Suprapubic skin (tissue), 4 donors: ENCODE measurements at regions not wholly inside any gene's neighbourhood (a gene's known extent, or its start where the extent isn't known, plus 50 kb on each side); places are given as distances from the start of the nearest gene placed in this dataset.

Experiments
- POLR2A ChIP-seq, 2 donors: fragments of 450-650 bp; IDR thresholded peaks; one replicate each; pipeline ENCODE4 v1.6.1; 2017; ENCODE audit warnings: antibody characterized with exemption in 2 of 2, mild to moderate bottlenecking in 2 of 2, moderate library complexity in 2 of 2
- POLR2AphosphoS5 ChIP-seq, 3 donors: sonication (generic); formaldehyde crosslinking; IDR thresholded peaks; one replicate each; pipeline ENCODE4 v1.6.1; 2017; ENCODE audit warnings: antibody characterized with exemption in 3 of 3
- TF ChIP-seq, protein P1 (sequence below), 2 donors: fragments of 200-600 bp in 1 of 2; fragments of 450-650 bp in 1 of 2; sonication (generic) in 1 of 2; IDR thresholded peaks; one replicate each; pipeline ENCODE4 v1.5.1; 2016 to 2019; ENCODE audit warnings: antibody characterized with exemption in 2 of 2, mild to moderate bottlenecking in 1 of 2, moderate library complexity in 1 of 2

DNA sequence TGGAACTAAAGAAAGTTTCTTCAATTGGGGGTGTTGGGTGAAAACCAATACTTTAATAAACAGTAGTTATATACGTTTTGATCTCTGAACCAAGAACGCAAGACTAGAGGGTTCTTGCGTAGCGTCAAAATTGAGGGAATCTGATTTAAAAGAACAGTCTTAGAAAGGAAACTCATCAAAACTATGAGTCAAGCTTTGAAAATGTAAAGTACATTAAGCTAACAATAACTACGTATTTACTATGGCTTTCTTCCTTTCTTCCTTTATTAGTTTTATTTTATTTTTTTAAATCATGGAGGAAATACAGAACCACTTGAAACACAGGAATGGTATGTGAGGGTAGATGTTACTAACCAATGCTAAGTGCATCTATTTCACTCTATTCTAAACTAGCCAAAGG is 287.0 kb upstream of the RSPO3 start:
- TF ChIP-seq POLR2A (IDR thresholded peaks at IDR 0.05) (no peak), POLR2AphosphoS5 (IDR thresholded peaks at IDR 0.05) (no peak)
- TF ChIP-seq, protein P1, sequence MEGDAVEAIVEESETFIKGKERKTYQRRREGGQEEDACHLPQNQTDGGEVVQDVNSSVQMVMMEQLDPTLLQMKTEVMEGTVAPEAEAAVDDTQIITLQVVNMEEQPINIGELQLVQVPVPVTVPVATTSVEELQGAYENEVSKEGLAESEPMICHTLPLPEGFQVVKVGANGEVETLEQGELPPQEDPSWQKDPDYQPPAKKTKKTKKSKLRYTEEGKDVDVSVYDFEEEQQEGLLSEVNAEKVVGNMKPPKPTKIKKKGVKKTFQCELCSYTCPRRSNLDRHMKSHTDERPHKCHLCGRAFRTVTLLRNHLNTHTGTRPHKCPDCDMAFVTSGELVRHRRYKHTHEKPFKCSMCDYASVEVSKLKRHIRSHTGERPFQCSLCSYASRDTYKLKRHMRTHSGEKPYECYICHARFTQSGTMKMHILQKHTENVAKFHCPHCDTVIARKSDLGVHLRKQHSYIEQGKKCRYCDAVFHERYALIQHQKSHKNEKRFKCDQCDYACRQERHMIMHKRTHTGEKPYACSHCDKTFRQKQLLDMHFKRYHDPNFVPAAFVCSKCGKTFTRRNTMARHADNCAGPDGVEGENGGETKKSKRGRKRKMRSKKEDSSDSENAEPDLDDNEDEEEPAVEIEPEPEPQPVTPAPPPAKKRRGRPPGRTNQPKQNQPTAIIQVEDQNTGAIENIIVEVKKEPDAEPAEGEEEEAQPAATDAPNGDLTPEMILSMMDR (IDR thresholded peaks at IDR 0.05) = no peak
